ENCODE measurements at regions not wholly inside any gene's neighbourhood (a gene's known extent, or its start where the extent isn't known, plus 50 kb on each side); places are given as distances from the start of the nearest gene placed in this dataset.

DNA sequence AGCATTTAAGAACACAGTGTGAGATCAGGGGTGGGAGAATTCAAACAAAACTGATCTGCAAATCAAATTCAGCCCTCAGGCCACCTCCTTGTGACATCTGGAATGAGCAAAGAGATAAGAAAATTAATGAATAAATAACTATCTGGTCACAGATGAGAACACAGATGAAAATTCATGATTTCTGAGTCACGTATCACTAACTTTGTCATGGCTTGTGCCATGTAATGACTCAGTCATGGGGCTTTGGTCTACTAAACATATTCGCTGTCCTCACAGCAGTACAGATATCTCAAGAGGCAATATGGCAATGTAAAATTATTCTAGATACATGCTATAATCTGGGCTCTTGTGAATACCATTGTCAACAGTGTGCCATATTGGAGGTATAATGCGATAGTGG, 274.4 kb downstream of the MAN2A1 start:
- intact Hi-C loops (cut with DNase I): no loop called here
- no peaks in the 10 kb centered on the region for H3K4me1 ChIP-seq
- H3K4me3 ChIP-seq: no peak overlapping the region
- no peak overlapping the region for H3K27ac ChIP-seq
- H3K9me3 ChIP-seq: no peaks in the 10 kb centered on the region
- WGBS (ENCODE audit: insufficient coverage, low coverage, low lambda C conversion rate, missing lambda C conversion rate): 85% methylated on average over 3 of the region's 3 CpGs
- no peaks in the 10 kb centered on the region for H3K36me3 ChIP-seq
- DNase-seq (no peak), ATAC-seq (peak in 1 of 4 donors; percentile 25)
- TF ChIP-seq POLR2A (IDR thresholded peaks at IDR 0.05): no peak
- TF ChIP-seq, protein P1, sequence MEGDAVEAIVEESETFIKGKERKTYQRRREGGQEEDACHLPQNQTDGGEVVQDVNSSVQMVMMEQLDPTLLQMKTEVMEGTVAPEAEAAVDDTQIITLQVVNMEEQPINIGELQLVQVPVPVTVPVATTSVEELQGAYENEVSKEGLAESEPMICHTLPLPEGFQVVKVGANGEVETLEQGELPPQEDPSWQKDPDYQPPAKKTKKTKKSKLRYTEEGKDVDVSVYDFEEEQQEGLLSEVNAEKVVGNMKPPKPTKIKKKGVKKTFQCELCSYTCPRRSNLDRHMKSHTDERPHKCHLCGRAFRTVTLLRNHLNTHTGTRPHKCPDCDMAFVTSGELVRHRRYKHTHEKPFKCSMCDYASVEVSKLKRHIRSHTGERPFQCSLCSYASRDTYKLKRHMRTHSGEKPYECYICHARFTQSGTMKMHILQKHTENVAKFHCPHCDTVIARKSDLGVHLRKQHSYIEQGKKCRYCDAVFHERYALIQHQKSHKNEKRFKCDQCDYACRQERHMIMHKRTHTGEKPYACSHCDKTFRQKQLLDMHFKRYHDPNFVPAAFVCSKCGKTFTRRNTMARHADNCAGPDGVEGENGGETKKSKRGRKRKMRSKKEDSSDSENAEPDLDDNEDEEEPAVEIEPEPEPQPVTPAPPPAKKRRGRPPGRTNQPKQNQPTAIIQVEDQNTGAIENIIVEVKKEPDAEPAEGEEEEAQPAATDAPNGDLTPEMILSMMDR (IDR thresholded peaks at IDR 0.05): no peak
- no peaks in the 10 kb centered on the region for H3K27me3 ChIP-seq

- DNase-seq (no peak), ATAC-seq (no peak)
- intact Hi-C loops (cut with DNase I): no loop called here
- no peaks in the 10 kb centered on the region for H3K36me3 ChIP-seq
- H3K27me3 ChIP-seq: no peaks in the 10 kb centered on the region
- no peak overlapping the region for H3K4me3 ChIP-seq
- no peaks in the 10 kb centered on the region for H3K9me3 ChIP-seq
- 66% methylated on average over 3 of the region's 3 CpGs for WGBS (ENCODE audit: insufficient coverage, low coverage, low lambda C conversion rate, missing lambda C conversion rate)
- H3K4me1 ChIP-seq: no peaks in the 10 kb centered on the region
- H3K27ac ChIP-seq: no peak overlapping the region
- no peak for TF ChIP-seq POLR2A (IDR thresholded peaks at IDR 0.05)
- TF ChIP-seq, protein P1 (IDR thresholded peaks at IDR 0.05): no peak
Measured at GRCh38 chr5:109965634-109966033, 275.9 kb downstream of the MAN2A1 start.

GRCh38 chr5:109971968-109972367, 282.2 kb downstream of the MAN2A1 start:
- H3K36me3 ChIP-seq: no peaks in the 10 kb centered on the region
- no peaks in the 10 kb centered on the region for H3K27me3 ChIP-seq
- no peak overlapping the region for H3K27ac ChIP-seq
- intact Hi-C loops (cut with DNase I): no loop called here
- WGBS (ENCODE audit: insufficient coverage, low coverage, low lambda C conversion rate, missing lambda C conversion rate): 75% methylated on average over 1 of the region's 1 CpG
- no peak for TF ChIP-seq POLR2A (IDR thresholded peaks at IDR 0.05)
- TF ChIP-seq, protein P1 (IDR thresholded peaks at IDR 0.05): no peak
- no peak overlapping the region for H3K4me3 ChIP-seq
- H3K4me1 ChIP-seq: no peaks in the 10 kb centered on the region
- no peaks in the 10 kb centered on the region for H3K9me3 ChIP-seq
- ATAC-seq (no peak), DNase-seq (no peak)

DNA sequence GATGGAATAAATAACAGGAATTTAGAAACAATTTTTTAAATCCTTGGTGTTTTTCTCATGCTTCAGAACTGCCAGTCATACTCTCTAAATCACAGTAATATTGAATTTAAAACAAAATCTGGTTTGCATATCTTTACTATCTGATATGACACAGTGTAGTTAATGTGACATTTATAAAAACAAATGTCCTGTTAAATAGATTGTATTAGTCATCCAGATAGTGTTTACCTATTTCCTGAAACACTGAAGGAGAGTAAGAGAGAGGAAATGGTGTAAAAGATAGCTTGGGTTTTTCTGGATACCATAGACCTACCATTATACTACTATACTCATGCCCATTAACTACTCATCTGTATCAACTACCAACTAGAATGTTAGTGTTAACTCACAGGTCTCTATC, 292.3 kb downstream of the MAN2A1 start:
- no peak for DNase-seq
- Histone ChIP-seq H3K36me3 (no peaks in the 10 kb centered on the region), H3K9me3 (no peaks in the 10 kb centered on the region), H3K4me3 (no peak overlapping the region), H3K27me3 (no peaks in the 10 kb centered on the region), H3K4me1 (no peaks in the 10 kb centered on the region), H3K27ac (no peak overlapping the region)
- peak in 1 of 4 donors; percentile 51 for ATAC-seq
- no peak for TF ChIP-seq POLR2A (IDR thresholded peaks at IDR 0.05)
- TF ChIP-seq, protein P1 (IDR thresholded peaks at IDR 0.05): no peak
- intact Hi-C loops (cut with DNase I): no loop called here

GRCh38 chr5:109982966-109983534, 293.3 kb downstream of the MAN2A1 start:
- H3K27ac ChIP-seq: no peak overlapping the region
- H3K4me3 ChIP-seq: no peak overlapping the region
- no peak for DNase-seq
- WGBS (ENCODE audit: insufficient coverage, low coverage, low lambda C conversion rate, missing lambda C conversion rate): 85% methylated on average over 2 of the region's 3 CpGs
- no peak for ATAC-seq
- H3K9me3 ChIP-seq: no peaks in the 10 kb centered on the region
- intact Hi-C loops (cut with DNase I): no loop called here
- H3K36me3 ChIP-seq: no peaks in the 10 kb centered on the region
- H3K4me1 ChIP-seq: peaks cover 0 to 8% (median 3%) of the 10 kb centered on the region in 4 donors
- no peaks in the 10 kb centered on the region for H3K27me3 ChIP-seq
- TF ChIP-seq, protein P1 (IDR thresholded peaks at IDR 0.05): no peak
- no peak for TF ChIP-seq POLR2A (IDR thresholded peaks at IDR 0.05)
